ENCODE measurements at regions not wholly inside any gene's neighbourhood (a gene's known extent, or its start where the extent isn't known, plus 50 kb on each side); places are given as distances from the start of the nearest gene placed in this dataset.

DNA sequence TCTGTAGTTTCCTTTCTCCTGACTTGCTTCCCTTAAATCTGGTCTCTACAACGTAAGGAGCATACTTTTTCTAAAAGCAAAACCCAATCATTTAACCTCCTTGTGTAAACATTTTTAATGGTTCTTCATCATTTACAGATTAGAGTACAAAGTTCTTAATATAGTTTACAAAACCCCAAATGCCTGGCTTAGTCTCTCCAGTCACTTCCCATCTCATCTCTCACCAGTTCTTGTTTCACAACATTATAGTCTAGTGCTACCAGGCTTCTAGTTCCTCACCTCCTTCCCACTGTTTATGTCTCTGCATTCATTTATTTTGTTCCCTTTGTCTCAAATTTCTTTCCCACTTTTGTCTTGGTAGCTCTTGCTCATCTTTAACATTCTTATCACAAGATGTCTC is 168.4 kb downstream of the FASLG start:
- Histone ChIP-seq H4K20me1 (ENCODE audit: insufficient read depth, low read length) (no peaks in the 10 kb centered on the region), H3K27me3 (ENCODE audit: control insufficient read depth, insufficient read depth, low read length) (no peaks in the 10 kb centered on the region), H3K9me1 (ENCODE audit: insufficient read depth, low read length) (0 out of 2 replicates have a peak, but pooled peaks cover 5% of the 10 kb centered on the region), H2BK15ac (ENCODE audit: low read depth, low read length) (peak overlapping the region; percentile 29; the same call in 1 of the 3 replicates), H2BK120ac (ENCODE audit: low read depth, low read length) (peak overlapping the region; percentile 93), H3K27ac (ENCODE audit: insufficient read depth, low read length) (peak overlapping the region; percentile 8; the same call in 1 of the 2 replicates), H3K9me3 (ENCODE audit: control insufficient read depth, insufficient read depth, low read length) (no peaks in the 10 kb centered on the region; the same call in 1 of the 2 replicates), H3K4me3 (ENCODE audit: insufficient read depth, low read depth, low read length) (no peak overlapping the region), H4K8ac (ENCODE audit: low read depth in 2 of 2, low read length in 2 of 2) (peak overlapping the region; percentile 77 to 94; a peak in 3 of 4 replicates), H3K4me1 (ENCODE audit: control insufficient read depth, insufficient read depth, low read length) (peaks cover 13% of the 10 kb centered on the region), H2BK20ac (ENCODE audit: low read depth, low read length) (peak overlapping the region; percentile 92), H2AFZ (replicated peaks; ENCODE audit: low read length, poor library complexity) (no peak overlapping the region), H4K5ac (ENCODE audit: low read depth, low read length) (peak overlapping the region; percentile 84; the same call in 1 of the 2 replicates), H3K14ac (replicated peaks; ENCODE audit: low read depth, low read length) (peak overlapping the region; percentile 93), H3K36me3 (ENCODE audit: control insufficient read depth, insufficient read depth, low read length) (no peaks in the 10 kb centered on the region), H3K23ac (ENCODE audit: low read depth, low read length) (peak overlapping the region; percentile 19; the same call in 1 of the 2 replicates), H3K79me1 (ENCODE audit: low read depth in 1 of 2, low read length in 2 of 2) (peaks cover 0 to 3% of the 10 kb centered on the region in 2 experiments; a peak in 1 of 4 replicates), H3K56ac (ENCODE audit: extremely low read depth, insufficient read depth, low read length) (peak overlapping the region; percentile 57), H2AK5ac (ENCODE audit: low read depth, low read length) (peak overlapping the region; percentile 25; the same call in 1 of the 2 replicates), H2AK9ac (replicated peaks; ENCODE audit: low read depth, low read length, poor library complexity) (no peak overlapping the region), H3K4me2 (ENCODE audit: low read depth, low read length) (no peak overlapping the region), H2BK5ac (ENCODE audit: low read depth, low read length, poor library complexity, severe bottlenecking) (peak overlapping the region; percentile 94), H4K91ac (ENCODE audit: insufficient read depth, low read depth, low read length) (peak overlapping the region; percentile 64; the same call in 1 of the 2 replicates), H3K4ac (ENCODE audit: low read depth, low read length) (peak overlapping the region; percentile 93), H3K18ac (ENCODE audit: low read depth, low read length) (peak overlapping the region; percentile 87), H3K9ac (ENCODE audit: low read depth, low read length) (no peak overlapping the region)
- TF ChIP-seq FOS (IDR thresholded peaks at IDR 0.05; ENCODE audit: low read depth, low read length) (no peak), RCOR1 (IDR thresholded peaks at IDR 0.05; ENCODE audit: insufficient replicate concordance, low read length) (no peak), SMC3 (IDR thresholded peaks at IDR 0.05; ENCODE audit: low read depth, low read length) (no peak), CEBPB (IDR thresholded peaks at IDR 0.05; ENCODE audit: low read depth, low read length) (no peak), RAD21 (IDR thresholded peaks at IDR 0.05; ENCODE audit: low read length) (no peak), NFE2L2 (IDR thresholded peaks at IDR 0.05; ENCODE audit: low read depth, low read length) (no peak)
- TF ChIP-seq, protein P1, sequence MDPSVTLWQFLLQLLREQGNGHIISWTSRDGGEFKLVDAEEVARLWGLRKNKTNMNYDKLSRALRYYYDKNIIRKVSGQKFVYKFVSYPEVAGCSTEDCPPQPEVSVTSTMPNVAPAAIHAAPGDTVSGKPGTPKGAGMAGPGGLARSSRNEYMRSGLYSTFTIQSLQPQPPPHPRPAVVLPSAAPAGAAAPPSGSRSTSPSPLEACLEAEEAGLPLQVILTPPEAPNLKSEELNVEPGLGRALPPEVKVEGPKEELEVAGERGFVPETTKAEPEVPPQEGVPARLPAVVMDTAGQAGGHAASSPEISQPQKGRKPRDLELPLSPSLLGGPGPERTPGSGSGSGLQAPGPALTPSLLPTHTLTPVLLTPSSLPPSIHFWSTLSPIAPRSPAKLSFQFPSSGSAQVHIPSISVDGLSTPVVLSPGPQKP (IDR thresholded peaks at IDR 0.05; ENCODE audit: borderline replicate concordance, low read depth, low read length): no peak
- POLR2A ChIA-PET (ENCODE audit: unreplicated experiment): interaction anchor here (0.5 to 0.9 kb wide), 2 partner anchors 82 to 149 kb away, joined by 3 read pairs; no protein-coding TSS in a partner anchor
- ATAC-seq (ENCODE audit: low read depth) (no peak), DNase-seq (peak; percentile 35)
- intact Hi-C loops (cut with micrococcal nuclease): loop anchor here (2.0 to 5.0 kb wide), 5 partner anchors 76 to 605 kb away; no protein-coding TSS in a partner anchor
- in situ Hi-C loops (cut with MboI; ENCODE audit: low sequenced_read_pairs): loop anchor here (5.0 to 10.0 kb wide), 2 partner anchors 85 to 588 kb away; no protein-coding TSS in a partner anchor
- BruUV-seq (replicated peaks): no TSS peak
- dilution Hi-C loops (cut with HindIII; ENCODE audit: low sequenced_read_pairs, unreplicated experiment): no loop called here
- no CpG with 5 or more reads among the region's 1 CpG for WGBS, 2 experiments (ENCODE audit: extremely low coverage in 2 of 2, insufficient read length in 1 of 2)
- CTCF ChIA-PET: interaction anchor here (1.2 to 2.8 kb wide), 3 partner anchors 82 to 376 kb away, joined by 4 to 35 read pairs (median 18); no protein-coding TSS in a partner anchor

Measured in IMR-90 (cell line).